B cell (primary cell): ENCODE measurements at regions not wholly inside any gene's neighbourhood (a gene's known extent, or its start where the extent isn't known, plus 50 kb on each side); places are given as distances from the start of the nearest gene placed in this dataset.

Experiments
- EZH2 ChIP-seq: IDR thresholded peaks from 2 replicates; pipeline ENCODE4 v1.6.1; 2012; ENCODE audit warnings: borderline replicate concordance, low read depth, mild to moderate bottlenecking, moderate library complexity, low read length; ENCODE audit not compliant: insufficient read depth, poor library complexity, severe bottlenecking
- TF ChIP-seq, protein P1 (sequence below): fragments of 200-600 bp; IDR thresholded peaks from one replicate; pipeline ENCODE4 v1.8.0; 2022; ENCODE audit warnings: antibody characterized with exemption, mild to moderate bottlenecking

GRCh38 chrX:45710081-45710801 lies 509.6 kb upstream of the DIPK2B start:
- TF ChIP-seq, protein P1, sequence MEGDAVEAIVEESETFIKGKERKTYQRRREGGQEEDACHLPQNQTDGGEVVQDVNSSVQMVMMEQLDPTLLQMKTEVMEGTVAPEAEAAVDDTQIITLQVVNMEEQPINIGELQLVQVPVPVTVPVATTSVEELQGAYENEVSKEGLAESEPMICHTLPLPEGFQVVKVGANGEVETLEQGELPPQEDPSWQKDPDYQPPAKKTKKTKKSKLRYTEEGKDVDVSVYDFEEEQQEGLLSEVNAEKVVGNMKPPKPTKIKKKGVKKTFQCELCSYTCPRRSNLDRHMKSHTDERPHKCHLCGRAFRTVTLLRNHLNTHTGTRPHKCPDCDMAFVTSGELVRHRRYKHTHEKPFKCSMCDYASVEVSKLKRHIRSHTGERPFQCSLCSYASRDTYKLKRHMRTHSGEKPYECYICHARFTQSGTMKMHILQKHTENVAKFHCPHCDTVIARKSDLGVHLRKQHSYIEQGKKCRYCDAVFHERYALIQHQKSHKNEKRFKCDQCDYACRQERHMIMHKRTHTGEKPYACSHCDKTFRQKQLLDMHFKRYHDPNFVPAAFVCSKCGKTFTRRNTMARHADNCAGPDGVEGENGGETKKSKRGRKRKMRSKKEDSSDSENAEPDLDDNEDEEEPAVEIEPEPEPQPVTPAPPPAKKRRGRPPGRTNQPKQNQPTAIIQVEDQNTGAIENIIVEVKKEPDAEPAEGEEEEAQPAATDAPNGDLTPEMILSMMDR, result no peak
- no peak for TF ChIP-seq EZH2
